ENCODE measurements at regions not wholly inside any gene's neighbourhood (a gene's known extent, or its start where the extent isn't known, plus 50 kb on each side); places are given as distances from the start of the nearest gene placed in this dataset.
A peak's percentile ranks its signal among the peaks of the same experiment; 100 is the strongest.

GRCh38 chr6:137692806-137693205, 174.3 kb upstream of the TNFAIP3 start:
- DNase-seq, result no peak

DNA sequence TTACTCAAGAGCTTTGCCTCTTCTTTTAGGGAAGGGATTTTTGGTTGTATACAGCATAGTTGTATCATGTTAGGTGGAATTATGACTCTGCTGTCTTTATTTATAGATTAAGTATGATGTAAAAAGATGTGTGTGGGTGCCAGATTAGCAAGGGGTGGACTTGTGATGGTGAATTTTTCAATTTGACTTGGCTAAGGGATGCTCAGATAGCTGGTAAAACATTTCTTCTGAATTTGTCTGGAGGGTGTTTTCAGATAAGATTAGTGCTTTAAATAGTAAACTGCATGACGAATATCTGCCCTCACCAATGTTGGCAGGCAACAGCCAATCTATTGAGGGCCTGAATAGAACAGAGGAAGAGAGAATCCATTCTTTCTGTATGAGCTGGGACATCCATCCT, 173.3 kb upstream of the TNFAIP3 start:
- DNase-seq, result no peak

GRCh38 chr6:137696765-137697164, 170.3 kb upstream of the TNFAIP3 start:
- DNase-seq, result no peak

DNA sequence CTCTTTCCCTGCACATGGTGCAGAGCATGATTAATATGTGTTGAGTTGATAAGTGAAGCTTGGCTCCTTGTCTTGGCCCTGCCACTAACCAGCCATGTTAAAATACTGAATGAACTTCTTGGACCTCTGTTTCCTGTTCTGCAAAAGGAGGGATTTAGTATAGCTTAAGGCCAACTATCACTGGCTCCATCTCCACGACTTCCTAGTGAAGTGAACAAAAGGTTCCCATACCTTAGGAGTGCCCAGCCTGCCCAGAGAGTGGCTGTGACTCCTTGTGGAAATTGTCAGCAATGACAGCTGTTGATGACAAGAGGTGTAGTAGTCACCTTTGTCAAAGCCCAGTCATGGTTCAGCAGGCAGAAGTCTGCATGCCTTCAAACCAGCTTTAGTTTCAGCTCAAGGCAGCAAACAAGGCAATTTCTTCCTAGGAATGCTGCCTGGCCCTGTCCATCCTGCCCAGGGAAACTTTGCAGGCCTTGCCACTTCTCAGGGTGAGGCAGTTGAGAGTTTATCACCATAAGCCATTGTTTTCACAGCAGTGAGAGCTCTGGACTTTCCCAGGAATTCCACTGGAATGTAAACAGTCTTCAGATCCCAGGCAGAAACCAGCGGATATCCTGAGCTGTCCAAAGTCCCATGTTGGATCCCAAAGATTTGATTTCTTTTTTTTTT, 169.7 kb upstream of the TNFAIP3 start:
- DNase-seq, result no peak

DNA sequence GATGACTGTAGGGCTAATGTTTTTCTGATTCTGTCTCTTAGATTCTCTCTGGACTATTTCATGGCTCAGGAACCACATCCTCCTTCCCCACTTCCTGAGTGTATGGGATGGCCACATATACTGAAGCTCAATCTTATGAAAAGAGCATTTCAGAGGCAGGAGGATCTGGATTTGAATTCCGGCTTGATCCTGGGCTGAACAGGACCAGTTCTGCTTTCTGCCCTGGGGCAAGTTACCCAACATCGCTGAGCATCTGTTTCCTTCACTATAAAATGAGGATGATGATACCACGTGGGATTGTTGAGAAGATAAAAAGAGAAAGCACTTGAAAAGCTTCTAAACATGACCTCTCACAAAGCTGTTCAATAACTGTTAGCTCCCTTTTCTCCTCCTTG, 168.4 kb upstream of the TNFAIP3 start:
- no peak for DNase-seq

DNA sequence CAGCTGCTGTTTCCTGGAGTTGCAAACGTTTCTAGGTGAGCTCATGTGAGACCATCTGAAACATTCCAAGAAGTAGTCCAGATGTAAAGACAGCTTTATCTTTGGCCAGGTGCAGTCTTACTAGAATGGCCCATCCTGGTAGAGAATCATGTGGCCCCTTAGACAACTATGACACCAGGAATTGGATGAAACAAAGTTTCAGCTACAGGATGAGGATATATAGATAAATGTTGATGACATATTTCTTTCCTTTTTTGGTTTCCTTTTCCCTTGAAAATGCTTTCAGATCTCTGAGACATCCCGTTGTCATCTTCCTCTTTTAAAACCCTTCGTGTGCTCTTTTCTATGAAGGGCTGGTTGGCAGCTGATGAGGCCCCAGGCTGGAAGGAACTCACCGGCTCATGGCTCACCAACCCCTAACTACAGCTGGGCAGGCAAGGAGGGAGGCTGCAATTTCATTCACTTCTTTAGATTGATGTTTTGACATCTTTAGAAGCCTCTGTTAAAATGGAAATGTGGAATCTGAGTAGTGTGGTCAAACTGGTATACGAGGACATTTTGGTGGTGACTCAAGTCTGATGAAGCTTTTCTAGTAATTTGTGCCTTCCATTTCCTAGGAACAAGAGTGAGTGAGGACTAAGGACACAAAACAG, 167.9 kb upstream of the TNFAIP3 start:
- no peak for DNase-seq

DNA sequence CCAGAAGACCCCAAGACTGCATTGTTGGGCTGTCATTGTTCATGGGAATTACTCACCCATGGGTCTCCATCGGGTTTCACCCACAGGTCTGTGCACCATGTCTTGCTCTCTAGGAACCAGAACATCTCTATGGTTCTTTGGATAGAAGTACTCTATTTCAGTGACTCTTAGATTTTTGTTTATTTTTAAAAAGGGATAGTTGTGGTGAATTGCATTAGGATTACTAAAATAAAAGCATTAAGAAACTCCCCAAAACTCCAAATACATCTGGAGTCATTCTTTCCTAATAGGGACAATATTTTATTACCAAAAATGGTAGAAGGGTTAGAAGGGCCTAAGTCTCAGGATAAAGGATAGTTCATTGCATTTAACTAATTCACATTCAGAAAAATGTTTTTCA, 166.9 kb upstream of the TNFAIP3 start:
- no peak for DNase-seq

DNA sequence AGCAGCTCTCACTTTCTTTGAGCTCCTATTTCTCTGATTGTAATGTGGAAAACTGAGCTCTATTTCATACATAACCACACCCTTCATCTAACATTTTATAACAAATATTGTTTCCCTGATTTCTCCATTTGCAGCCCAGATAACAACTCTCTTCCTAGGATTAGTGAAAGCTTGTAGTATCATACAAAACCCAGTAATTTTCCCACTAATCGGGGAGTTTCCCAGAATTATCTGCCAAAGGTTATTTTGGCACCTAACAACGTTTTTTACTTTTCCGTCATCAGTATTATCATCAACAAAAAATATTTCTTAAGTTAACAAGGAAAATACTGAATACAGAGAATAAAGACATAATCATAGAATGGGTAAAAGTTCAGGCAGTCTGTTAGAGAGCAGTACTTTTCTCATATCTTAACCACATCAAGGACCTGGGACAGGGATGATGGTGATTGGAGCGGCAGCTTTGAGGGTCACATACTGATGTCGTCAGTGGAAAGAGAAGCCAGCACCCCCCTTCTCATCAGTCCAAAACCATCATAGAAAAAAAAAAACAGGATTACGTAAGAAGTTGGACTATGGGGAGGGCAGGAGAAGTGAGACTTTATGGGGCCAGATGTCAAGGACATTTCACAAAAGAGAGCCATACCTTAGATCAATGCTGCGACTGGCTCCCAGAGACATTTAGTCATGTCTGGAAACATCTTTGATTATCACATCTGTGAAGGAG, 166.1 kb upstream of the TNFAIP3 start:
- DNase-seq, result no peak

DNA sequence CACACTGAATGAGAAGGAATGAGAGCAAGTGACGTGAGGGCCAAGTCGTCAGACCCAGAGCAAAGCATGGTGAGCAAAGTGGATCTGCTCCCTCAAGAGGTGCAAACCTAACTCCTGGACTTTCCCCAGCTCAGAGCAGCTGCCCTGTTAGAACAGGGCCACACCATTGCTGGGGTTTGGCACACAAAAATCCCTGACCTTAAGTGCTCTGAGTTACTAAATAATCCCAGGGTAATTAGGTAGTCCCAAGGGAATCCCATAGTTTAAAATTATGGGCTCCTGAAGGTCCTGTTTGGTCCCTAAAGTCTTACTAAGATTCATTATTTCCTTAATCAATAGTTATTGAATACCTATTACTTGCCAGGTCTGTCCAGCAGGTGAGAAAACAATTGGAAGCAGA, 165.1 kb upstream of the TNFAIP3 start:
- DNase-seq, result no peak

DNA sequence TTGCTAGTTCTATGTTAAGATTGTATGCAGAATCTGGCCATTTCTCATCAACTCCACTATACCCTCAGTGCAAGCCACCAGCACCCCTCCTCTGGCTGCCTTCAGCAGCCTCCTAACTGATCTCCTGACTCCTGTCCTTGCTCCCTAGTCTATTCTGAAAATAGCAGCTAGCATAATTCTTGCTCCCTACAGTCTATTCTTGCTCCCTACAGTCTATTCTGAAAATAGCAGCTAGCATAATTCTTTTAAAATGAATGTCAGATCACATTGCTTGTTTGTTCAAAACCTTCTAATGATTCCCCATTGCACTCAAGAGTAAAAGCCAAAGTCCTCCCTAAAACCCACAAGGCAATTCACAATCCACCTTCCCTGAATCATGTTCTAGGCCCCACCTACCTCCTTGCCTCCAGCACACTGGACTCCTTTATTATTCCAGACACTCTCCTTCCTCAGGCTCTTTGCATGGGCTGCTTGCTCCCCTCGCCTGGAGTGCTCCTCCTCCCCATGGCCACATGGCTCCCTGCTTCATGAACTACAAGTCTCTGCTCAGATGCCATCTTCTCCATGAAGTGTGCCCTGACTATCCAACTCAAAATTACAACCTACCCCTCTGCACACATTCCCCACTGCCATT, 164.2 kb upstream of the TNFAIP3 start:
- DNase-seq, result no peak

DNA sequence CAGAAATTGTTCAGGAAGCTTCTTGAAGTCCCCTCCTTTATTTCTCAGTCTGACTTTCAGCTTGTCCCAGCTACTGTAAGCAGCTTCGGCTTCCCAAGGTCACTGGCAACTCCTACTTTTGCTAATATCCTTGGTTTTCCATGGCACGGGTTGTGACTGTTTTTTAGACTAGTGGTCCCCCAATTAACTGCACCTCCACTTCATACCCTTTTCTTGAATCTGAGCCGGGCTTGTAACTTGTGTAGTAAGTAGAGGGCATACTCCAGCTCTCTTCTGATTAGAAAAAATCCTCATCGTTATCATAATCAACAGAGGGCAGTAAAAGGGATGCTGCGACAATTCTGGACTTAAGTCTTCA, 162.3 kb upstream of the TNFAIP3 start:
- DNase-seq, result no peak

DNA sequence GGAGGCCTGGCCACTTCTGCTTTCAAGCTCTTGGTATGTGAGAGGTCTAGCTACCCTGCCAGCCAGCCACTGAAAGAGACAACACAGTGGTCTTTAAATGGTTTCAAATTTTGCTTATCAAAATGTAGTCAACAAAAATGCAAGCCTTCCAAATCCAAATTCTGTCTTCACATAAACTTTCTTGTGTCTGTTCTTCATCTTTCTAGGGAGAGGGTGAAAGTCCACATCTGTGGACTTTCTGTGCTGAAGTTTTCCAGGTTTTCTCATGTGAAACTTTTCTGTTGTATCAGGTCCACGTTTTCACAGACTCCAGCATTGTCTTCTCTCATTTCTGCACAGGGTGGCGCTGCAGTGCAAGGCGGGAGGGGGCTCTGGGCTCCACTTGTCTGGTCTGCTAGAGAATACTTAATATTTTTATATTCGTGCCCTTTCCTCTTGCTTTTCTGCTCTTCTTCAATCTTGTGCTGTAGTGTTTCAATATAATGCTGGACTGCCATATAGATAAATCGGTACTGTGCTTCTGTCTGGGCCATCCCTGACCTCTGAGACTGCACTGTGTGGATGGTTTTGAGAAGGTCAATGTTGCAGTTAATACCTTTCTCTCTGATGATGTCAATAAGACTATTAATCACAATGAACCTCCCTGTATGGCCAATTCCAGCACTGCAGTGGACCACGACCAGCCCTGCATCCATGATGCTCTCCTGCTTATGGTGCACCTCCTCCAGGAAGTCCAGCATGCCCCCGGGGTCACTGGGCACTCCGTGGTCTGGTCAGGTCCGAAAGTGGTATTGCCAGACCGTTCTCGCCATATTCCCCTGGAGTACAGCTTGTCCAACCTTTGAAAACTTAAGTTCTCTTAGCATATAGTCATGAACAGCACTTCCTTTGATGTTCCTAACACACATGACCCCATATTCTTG, 161.6 kb upstream of the TNFAIP3 start:
- peak; percentile 42 for DNase-seq

DNA sequence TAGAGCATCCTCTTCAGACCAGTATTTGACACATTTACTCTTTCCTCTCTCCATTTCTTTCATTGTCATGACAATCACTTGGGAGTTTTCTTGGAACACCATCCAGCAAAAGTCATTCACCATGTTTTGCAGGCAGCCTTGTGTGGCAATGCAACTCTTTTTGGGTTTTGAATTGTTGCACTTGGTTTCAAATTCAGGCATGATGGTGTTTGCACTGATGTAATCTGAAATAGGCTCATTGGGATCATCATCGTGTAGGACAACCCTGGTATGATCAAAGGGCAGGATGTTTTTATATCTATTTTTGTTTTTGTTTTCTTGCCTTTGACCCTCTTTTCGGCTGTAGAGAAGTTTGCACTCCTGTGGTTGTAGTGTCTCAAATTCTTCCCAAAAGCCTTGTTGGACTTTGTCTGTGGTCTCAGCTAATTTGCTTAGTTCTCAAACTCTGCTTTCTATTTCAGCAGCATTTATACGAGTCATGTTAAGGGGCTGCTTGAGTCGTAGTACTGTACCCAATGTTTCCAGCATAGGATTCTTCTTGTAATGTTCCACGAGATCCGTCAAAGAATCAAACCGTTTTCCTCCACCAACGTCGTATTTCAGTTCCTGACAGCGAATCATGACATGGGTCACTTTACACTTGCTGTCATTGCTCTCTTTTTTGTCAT, 160.8 kb upstream of the TNFAIP3 start:
- DNase-seq, result no peak

- no peak for DNase-seq
These were observed 159.9 kb upstream of the TNFAIP3 start for GRCh38 chr6:137707038-137707589.

- peak; percentile 83 for DNase-seq
These were observed 159.3 kb upstream of the TNFAIP3 start for GRCh38 chr6:137707590-137708360.

DNA sequence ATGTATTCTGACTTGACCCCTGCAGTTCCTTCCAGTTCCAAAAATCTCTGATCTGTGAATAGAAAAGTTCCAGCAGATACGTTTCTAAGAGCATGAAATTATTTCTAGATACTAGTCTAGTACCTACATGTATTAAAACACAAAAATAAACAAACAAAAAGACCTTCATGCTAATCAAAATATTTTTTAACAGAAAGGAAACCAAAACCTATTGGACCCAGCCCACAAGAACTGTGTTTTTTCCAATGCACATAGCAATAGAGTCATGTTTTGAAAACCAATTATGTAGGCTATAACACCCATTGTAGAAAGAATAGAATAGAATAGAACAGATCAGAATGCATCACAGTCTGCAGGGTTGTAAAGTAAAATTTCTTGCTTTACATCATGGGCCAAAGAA, 158.6 kb upstream of the TNFAIP3 start:
- DNase-seq, result no peak

- DNase-seq, result peak; percentile 13
These were observed 157.4 kb upstream of the TNFAIP3 start for GRCh38 chr6:137709424-137710236.

DNA sequence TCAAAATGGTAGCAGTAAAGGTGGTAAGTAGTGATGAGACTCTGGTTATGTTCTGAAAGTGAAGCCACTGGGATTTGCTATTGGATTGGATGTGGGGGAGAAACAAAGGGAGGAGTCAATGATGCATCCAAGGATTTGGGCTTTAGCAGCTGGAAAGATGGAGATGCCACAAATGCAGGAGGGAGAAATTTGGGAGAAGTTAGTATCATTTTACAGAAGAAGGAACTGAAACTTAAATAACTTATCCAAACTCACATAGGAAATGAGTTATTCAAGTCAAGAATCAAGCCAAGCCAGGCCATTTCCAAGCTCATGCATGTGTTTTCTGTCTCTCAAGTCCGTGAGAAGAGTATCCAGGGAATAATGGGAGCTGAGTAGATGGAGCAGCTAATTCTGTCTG, 155.1 kb upstream of the TNFAIP3 start:
- no peak for DNase-seq

DNA sequence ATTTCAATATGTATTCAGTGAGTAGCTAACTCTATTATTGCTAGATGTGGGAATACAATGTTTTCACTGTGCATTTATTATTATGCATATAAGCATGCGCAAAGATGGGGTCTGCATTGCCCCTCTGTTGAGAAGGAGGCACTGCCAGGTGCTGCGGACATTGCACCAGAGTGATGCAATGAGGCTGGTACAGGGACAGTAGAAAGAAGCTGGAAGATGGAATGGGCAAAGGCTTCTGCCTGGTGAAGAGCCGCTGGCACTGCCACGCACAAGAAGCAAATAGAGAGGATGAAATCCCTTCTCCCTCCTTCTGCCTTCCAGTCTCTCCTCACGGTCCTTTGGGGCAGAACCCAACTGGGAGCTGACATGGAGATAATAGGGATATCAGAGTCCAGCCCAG, 154.5 kb upstream of the TNFAIP3 start:
- DNase-seq, result no peak

DNA sequence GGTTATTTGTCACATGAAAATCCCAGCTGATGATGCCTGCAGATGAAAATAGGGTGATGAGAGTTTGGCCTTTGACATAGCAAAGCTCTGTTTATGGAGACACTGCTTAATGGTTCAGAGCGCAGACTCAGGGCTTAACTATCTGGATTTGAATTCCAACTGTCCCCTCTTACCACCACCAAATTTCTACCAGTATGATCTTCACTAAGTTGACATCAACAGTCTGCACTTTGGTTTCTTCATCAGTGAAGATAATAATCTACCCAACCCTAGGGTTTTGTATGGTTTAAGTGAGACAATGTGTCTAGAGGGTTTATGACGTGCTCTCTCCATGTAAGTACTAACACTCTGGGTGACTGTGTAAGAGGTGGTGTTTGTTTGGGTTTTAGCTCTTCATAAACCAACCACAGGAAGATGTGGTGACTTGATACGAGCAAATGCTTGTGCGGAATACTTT, 151.4 kb upstream of the TNFAIP3 start:
- no peak for DNase-seq

Data from NCI-H146 (cell line).